ENCODE measurements at regions not wholly inside any gene's neighbourhood (a gene's known extent, or its start where the extent isn't known, plus 50 kb on each side); places are given as distances from the start of the nearest gene placed in this dataset.

DNA sequence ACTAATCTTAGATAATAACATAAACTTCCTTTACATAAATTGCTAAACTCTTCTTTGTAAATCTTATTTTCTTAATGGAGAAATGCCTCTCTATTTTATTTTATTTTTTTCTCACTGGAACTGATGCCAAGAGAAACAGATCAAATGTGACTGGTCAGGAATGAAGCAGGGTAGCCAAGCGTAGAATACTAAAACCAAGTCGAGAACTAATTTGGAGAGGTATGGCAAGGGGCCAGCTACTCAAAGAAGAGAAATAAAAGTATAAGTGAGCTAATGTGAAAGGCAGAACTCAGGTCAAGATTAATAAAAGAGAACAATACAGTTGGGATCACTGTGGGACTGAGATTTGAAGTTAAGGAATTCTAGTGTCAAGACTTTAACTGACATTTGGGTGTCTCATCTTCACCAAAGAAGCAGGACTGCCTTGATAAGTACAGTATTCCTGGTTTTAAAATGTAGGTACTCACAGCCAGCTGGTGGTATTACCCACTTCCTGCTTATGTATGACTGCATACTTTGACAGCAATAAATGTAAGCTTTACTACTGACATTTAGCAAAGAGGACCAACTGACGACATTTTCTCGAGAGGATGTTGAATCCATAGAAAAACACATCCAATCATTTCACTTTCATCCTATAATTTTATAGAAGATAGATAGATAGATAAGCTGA lies 1192.2 kb downstream of the EFNB2 start:
- DNase-seq: no peak

- DNase-seq: peak; percentile 28
Measured at GRCh38 chr13:105342281-105342820, 1193.1 kb downstream of the EFNB2 start.

- DNase-seq: no peak
Measured at GRCh38 chr13:105341758-105342157, 1193.7 kb downstream of the EFNB2 start.

GRCh38 chr13:105341256-105341655 lies 1194.2 kb downstream of the EFNB2 start:
- DNase-seq: no peak

- DNase-seq: no peak
Measured at GRCh38 chr13:105340061-105340606, 1195.3 kb downstream of the EFNB2 start.

GRCh38 chr13:105338773-105339172 lies 1196.7 kb downstream of the EFNB2 start:
- no peak for DNase-seq

GRCh38 chr13:105338006-105338405 lies 1197.5 kb downstream of the EFNB2 start:
- DNase-seq: peak; percentile 45

DNA sequence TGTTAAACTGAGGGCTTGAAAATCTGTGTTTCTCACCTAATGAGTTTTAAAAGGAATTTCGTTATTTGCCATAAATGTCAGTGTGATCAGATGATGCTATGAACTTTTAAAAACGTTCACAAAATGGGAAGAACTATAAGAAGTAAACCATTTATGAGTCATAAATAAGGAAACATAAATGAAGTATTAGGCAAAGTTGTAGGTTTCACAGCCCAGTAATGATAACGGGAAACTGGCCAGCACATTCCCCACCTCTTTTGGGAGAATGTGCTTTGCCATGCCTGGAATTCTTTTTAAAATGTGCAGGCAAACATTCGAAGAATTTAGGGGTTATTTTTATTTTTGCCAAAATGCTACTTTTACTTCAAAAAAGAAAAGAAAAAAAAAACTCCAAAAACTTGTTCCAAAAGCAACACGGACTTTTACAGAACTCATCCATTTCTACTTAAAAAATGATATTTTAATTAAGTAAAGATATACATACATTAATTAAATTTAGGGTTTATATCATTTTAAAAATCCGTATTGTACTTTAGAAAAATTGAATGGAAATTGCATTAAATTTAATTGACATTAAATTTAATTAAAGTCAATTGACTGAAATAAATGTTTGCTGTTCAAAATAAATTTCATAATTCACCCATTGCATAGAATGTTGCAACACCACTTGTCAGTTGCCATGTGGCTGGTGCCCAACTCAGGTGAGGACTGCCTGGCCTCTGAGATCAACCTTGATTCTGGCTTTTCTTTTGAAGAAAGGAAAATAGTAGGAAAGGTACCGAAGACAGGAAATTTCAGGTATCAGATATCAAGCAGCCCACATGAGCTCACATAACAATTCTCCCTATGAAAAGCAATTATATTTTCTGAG lies 1198.5 kb downstream of the EFNB2 start:
- DNase-seq: peak; percentile 70

- peak; percentile 78 for DNase-seq
Measured at GRCh38 chr13:105334211-105334610, 1201.3 kb downstream of the EFNB2 start.

DNA sequence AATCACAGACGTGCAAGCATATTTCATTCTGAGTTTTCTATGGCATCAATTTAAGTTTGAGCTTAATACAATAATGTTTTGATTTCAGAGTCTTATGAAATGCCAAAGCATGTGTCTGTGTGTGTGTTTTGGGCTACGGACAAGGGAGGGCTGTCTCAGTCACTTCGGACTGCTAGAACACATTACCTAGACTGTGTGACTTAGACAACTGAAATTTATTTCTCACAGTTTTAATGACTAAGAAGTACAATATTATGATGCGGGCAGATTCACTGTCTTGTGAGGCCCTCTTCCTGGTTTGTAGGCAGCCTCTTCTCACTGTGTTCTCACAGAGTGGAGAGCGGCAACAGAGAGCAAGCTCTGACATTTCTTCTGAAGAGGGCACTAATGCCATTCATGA lies 1202.0 kb downstream of the EFNB2 start:
- DNase-seq: peak; percentile 21

DNA sequence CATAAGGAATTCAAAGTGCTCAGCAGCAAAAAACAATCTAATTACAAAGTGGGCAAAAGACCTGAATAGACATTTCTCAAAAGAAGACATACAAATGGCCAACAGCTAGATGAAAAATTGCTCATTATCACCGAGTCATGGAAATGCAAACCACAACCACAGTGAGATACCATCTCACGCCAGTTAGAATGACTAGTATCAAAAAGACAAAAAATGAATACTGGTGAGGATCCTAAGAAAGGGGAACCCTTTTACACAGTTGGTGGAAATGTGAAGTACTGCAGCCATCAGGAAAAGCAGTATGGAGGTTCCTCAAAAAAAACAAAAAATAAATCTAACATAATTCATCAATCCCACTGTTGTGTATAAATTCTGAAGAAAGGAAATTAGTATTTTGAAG lies 1206.1 kb downstream of the EFNB2 start:
- no peak for DNase-seq

DNA sequence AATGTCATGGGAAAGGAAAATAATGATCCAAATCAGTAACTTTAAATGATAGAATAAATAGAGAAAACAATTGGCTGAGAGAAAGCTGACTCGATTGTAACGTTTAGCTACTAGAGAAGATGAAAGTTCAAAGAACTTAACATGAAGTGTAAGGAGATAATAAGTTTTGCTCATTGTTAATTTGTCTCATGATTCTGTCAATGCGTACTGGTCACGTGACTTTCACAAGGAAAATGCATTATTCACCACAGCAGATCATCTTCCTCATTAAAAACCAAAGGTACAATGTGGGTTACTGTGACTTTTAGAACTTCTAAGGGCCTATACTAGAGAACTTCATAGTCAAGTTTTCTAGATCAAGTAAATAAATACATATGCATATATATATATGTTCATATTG lies 1207.2 kb downstream of the EFNB2 start:
- DNase-seq: no peak

GRCh38 chr13:105327581-105328126 lies 1207.8 kb downstream of the EFNB2 start:
- no peak for DNase-seq

GRCh38 chr13:105319875-105320274 lies 1215.6 kb downstream of the EFNB2 start:
- no peak for DNase-seq

DNA sequence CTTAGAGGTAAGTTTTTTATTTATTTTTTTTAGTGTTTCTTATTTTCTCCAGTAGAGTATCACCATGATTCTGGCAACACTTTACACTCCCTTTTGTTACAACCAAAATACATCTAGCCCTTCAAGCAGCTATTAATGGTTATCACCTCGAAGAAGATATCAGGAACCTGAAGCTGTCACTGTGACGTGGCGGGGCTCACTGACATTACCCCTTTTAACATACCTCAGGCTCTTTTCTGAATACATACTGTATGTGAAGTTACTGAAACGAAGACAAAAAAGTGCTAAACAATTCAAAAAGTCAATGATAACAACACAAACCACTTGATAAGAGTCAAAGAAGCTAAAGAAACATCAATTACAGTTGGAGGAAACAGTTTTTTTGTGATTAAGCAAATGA lies 1218.7 kb downstream of the EFNB2 start:
- no peak for DNase-seq

GRCh38 chr13:105312906-105313305 lies 1222.6 kb downstream of the EFNB2 start:
- no peak for DNase-seq

GRCh38 chr13:105311094-105311493 lies 1224.4 kb downstream of the EFNB2 start:
- no peak for DNase-seq

- DNase-seq: no peak
Measured at GRCh38 chr13:105307776-105308175, 1227.7 kb downstream of the EFNB2 start.

DNA sequence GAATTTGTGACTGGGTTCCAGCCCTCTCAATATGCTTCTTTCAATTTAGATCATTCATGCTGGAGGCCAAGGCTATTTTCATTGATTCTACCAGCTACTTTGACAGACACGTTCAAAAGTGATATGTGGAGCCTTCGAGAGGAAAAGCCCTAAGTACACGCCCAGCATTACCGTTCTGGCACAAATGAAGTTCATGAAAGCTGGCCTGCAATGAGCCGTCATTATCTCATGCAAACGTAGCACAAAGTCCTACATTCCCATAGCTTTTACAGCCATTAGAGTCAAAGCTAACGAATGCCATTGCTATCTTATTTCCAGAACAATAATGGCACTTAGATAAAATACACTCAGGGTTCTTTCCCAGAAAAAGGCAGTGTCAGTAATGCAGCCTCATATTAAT lies 1237.6 kb downstream of the EFNB2 start:
- DNase-seq: no peak

- DNase-seq: no peak
Measured at GRCh38 chr13:105291987-105292386, 1243.5 kb downstream of the EFNB2 start.

DNA sequence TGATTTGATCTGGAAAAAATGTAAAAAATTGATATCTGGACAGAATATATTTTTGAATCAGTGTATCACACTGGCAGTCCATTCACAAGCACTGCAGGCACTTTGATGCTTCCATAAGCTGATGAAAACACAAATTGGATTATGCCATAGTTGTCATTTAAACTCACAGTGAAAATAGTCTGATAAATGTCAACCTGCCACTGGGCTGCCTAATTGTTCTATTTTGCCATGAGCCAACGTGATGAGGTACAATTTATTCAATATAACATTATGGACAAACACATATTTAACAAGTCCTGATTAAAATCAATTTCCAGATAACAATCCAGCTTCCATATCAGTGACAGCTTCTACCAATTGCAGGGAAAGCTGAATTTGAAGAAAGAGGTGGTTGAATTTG lies 1244.9 kb downstream of the EFNB2 start:
- DNase-seq: no peak

DNA sequence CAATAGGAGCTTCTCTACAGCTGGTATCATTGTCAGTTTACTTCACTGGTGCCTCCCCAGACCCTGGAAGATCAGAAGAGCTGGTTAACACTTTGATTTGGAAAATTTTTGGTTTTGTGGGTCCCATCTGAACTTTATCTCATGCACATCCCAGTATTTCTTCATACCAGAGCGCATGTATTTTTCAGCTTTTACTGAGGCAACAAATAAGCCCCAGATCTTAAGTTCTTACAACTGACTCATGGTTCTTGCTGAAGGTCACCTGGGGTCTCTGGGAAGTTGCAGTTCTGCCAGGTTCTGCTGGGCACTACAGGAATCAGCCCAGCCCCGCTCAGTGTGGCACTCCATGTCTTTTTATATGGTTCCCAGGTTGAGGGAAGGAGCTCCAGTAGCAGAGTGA lies 1249.9 kb downstream of the EFNB2 start:
- no peak for DNase-seq

Data from fibroblast of skin of abdomen (primary cell).